NB4 (cell line): ENCODE measurements at regions not wholly inside any gene's neighbourhood (a gene's known extent, or its start where the extent isn't known, plus 50 kb on each side); places are given as distances from the start of the nearest gene placed in this dataset.

Experiments used
- TF ChIP-seq, protein P1 (sequence below): IDR thresholded peaks from 2 replicates; pipeline ENCODE4 v1.6.1; 2011; ENCODE audit warnings: low read depth, low read length
- TF ChIP-seq, protein P2 (sequence below): IDR thresholded peaks from one replicate; pipeline ENCODE4 v1.5.1; 2012; ENCODE audit warnings: low read depth, low read length

DNA sequence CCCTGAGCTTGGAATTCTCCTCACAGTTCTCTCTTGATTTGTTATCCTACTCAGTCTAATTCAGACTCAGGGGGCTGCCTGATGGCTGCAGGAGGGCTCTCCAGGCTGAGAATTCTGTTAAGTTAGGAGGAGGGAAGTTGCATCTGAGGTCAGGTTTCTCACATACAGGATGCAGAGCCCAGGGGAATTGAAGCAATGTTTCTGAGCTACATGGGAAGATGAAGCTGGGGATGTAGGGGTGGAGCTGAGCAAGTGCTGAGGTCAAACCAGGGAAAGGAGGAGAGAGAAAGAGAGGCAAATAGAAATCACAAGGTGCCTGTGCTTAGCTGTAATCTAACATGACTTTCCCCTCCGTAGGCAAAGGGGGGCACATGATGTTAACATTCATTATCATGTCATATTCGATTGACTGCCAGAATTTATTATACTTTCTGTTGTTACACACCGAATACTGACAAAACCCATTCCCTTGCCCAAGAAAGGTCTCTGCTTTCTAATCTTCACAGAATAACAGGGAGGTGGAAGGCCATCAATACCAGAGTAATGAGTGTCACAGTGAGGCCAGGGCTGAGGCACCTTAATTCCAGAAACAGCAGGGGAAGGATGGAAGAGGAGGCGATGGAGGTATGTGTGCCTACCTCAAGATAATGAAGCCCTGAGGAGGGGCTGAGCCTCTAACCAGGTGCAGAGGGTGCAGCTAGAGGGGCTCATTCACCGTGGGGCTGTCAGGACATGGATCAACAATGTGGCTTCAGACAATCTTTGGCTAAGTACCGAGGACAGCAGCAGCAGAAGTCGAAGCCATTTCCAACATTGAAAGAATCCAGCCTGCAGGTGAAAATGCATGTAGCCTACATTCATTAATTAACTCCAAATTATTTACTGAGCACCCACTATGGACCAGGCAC, 205.4 kb upstream of the SNX19 start:
- TF ChIP-seq, protein P1, sequence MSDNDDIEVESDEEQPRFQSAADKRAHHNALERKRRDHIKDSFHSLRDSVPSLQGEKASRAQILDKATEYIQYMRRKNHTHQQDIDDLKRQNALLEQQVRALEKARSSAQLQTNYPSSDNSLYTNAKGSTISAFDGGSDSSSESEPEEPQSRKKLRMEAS, result no peak
- TF ChIP-seq, protein P2, sequence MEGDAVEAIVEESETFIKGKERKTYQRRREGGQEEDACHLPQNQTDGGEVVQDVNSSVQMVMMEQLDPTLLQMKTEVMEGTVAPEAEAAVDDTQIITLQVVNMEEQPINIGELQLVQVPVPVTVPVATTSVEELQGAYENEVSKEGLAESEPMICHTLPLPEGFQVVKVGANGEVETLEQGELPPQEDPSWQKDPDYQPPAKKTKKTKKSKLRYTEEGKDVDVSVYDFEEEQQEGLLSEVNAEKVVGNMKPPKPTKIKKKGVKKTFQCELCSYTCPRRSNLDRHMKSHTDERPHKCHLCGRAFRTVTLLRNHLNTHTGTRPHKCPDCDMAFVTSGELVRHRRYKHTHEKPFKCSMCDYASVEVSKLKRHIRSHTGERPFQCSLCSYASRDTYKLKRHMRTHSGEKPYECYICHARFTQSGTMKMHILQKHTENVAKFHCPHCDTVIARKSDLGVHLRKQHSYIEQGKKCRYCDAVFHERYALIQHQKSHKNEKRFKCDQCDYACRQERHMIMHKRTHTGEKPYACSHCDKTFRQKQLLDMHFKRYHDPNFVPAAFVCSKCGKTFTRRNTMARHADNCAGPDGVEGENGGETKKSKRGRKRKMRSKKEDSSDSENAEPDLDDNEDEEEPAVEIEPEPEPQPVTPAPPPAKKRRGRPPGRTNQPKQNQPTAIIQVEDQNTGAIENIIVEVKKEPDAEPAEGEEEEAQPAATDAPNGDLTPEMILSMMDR, result no peak
